ENCODE measurements at regions not wholly inside any gene's neighbourhood (a gene's known extent, or its start where the extent isn't known, plus 50 kb on each side); places are given as distances from the start of the nearest gene placed in this dataset.
"Not testable (repeated sequence)": the region's sequence is repeated elsewhere in the genome, so short reads cannot be mapped to it uniquely, and the experiment has no call there.

GRCh38 chr15:79644091-79644490 lies 212.0 kb downstream of the MINAR1 start:
- Mint-ChIP-seq H3K9me3 (ENCODE audit: unreplicated experiment) (no peaks in the 10 kb centered on the region), H3K4me3 (ENCODE audit: unreplicated experiment) (no peak overlapping the region), H3K4me1 (ENCODE audit: unreplicated experiment) (no peaks in the 10 kb centered on the region), H3K27ac (ENCODE audit: unreplicated experiment) (no peak overlapping the region), H3K27me3 (ENCODE audit: unreplicated experiment) (no peaks in the 10 kb centered on the region), H3K36me3 (ENCODE audit: low read depth, unreplicated experiment) (no peaks in the 10 kb centered on the region)
- no peak for DNase-seq (ENCODE audit: low spot score)
- no peak for TF ChIP-seq CTCF (IDR thresholded peaks at IDR 0.05; ENCODE audit: unreplicated experiment)

- not testable (repeated sequence) for H3K4me1 Mint-ChIP-seq (ENCODE audit: unreplicated experiment); H3K36me3 Mint-ChIP-seq (ENCODE audit: low read depth, unreplicated experiment); H3K9me3 Mint-ChIP-seq (ENCODE audit: unreplicated experiment); DNase-seq (ENCODE audit: low spot score); H3K27ac Mint-ChIP-seq (ENCODE audit: unreplicated experiment); H3K27me3 Mint-ChIP-seq (ENCODE audit: unreplicated experiment); H3K4me3 Mint-ChIP-seq (ENCODE audit: unreplicated experiment)
These were observed 220.8 kb downstream of the MINAR1 start for GRCh38 chr15:79652972-79653371.

- Mint-ChIP-seq H3K27me3 (ENCODE audit: unreplicated experiment) (peaks cover 4% of the 10 kb centered on the region), H3K4me3 (ENCODE audit: unreplicated experiment) (no peak overlapping the region), H3K4me1 (ENCODE audit: unreplicated experiment) (no peaks in the 10 kb centered on the region), H3K9me3 (ENCODE audit: unreplicated experiment) (no peaks in the 10 kb centered on the region), H3K36me3 (ENCODE audit: low read depth, unreplicated experiment) (no peaks in the 10 kb centered on the region), H3K27ac (ENCODE audit: unreplicated experiment) (no peak overlapping the region)
- TF ChIP-seq CTCF (IDR thresholded peaks at IDR 0.05; ENCODE audit: unreplicated experiment): no peak
- DNase-seq (ENCODE audit: low spot score): no peak
These were observed 221.4 kb downstream of the MINAR1 start for GRCh38 chr15:79653533-79653932.

- no peak for TF ChIP-seq CTCF (IDR thresholded peaks at IDR 0.05; ENCODE audit: unreplicated experiment)
- peaks cover 3% of the 10 kb centered on the region for H3K4me1 Mint-ChIP-seq (ENCODE audit: unreplicated experiment)
- peaks cover 4% of the 10 kb centered on the region for H3K27me3 Mint-ChIP-seq (ENCODE audit: unreplicated experiment)
- no peak for DNase-seq (ENCODE audit: low spot score)
- H3K27ac Mint-ChIP-seq (ENCODE audit: unreplicated experiment): no peak overlapping the region
- no peak overlapping the region for H3K4me3 Mint-ChIP-seq (ENCODE audit: unreplicated experiment)
- H3K36me3 Mint-ChIP-seq (ENCODE audit: low read depth, unreplicated experiment): no peaks in the 10 kb centered on the region
- H3K9me3 Mint-ChIP-seq (ENCODE audit: unreplicated experiment): no peaks in the 10 kb centered on the region
These were observed 224.2 kb downstream of the MINAR1 start for GRCh38 chr15:79656151-79657000.

GRCh38 chr15:79657722-79658121 lies 225.6 kb downstream of the MINAR1 start:
- H3K4me3 Mint-ChIP-seq (ENCODE audit: unreplicated experiment): no peak overlapping the region
- no peak for TF ChIP-seq CTCF (IDR thresholded peaks at IDR 0.05; ENCODE audit: unreplicated experiment)
- H3K36me3 Mint-ChIP-seq (ENCODE audit: low read depth, unreplicated experiment): no peaks in the 10 kb centered on the region
- H3K9me3 Mint-ChIP-seq (ENCODE audit: unreplicated experiment): no peaks in the 10 kb centered on the region
- no peak overlapping the region for H3K27ac Mint-ChIP-seq (ENCODE audit: unreplicated experiment)
- H3K27me3 Mint-ChIP-seq (ENCODE audit: unreplicated experiment): peaks cover 2% of the 10 kb centered on the region
- no peak for DNase-seq (ENCODE audit: low spot score)
- peaks cover 3% of the 10 kb centered on the region for H3K4me1 Mint-ChIP-seq (ENCODE audit: unreplicated experiment)

Data from endothelial cell (in vitro differentiated cells).